SK-MEL-5 (cell line): ENCODE measurements at regions not wholly inside any gene's neighbourhood (a gene's known extent, or its start where the extent isn't known, plus 50 kb on each side); places are given as distances from the start of the nearest gene placed in this dataset.
"Not testable (repeated sequence)": the region's sequence is repeated elsewhere in the genome, so short reads cannot be mapped to it uniquely, and the experiment has no call there.

Experiments used
- DNase-seq: peaks from one replicate; pipeline ENCODE4 v3.0.0-alpha.2; 2016; ENCODE audit warnings: low read depth, low spot score
- in situ Hi-C: cut with HindIII; loops from 2 replicates; pipeline ENCODE4 v1.10.0; 2016; ENCODE audit warnings: low sequenced_read_pairs, high pct_unique_total_duplicates, low pct_unique_long_range_greater_than_20kb

DNA sequence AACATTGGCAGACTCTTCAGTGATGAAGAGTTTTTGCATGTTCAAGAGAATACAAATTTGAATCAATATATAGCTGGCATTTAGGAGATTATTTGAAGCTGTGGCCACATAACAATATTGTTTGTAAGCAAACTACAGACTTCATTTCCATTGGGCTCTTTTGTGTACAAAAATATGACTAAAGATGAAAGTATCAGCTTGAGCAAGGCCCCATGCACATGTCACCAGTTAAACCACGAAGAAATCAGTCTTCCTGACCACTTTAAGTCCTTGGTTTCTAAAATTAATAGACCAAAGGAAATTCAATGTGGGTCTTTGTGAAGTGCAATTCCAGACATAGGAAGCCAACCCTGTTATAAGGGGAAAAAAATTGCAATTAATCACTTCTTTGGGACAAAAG lies 1664.6 kb upstream of the ADGRL3 start:
- in situ Hi-C loops, result no loop called here
- DNase-seq, result no peak

DNA sequence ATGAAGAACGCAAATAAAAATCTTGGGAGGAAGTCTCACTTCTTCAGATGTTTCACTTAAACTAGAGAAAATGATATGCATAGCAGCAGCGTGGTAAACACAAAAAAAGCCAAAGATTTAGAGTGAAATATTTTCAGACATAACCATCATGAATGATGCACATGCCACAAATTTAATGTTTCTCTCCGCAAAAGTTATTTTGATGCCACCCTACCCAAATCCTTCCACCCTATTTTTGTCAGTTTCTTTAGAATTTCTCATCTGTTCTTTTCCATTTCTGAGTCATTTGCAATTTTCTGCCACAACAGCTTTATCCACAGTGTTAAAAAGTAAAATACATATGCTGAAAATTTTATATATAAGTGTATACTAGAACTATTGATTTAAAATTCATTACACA lies 1663.7 kb upstream of the ADGRL3 start:
- no peak for DNase-seq
- in situ Hi-C loops, result no loop called here

DNA sequence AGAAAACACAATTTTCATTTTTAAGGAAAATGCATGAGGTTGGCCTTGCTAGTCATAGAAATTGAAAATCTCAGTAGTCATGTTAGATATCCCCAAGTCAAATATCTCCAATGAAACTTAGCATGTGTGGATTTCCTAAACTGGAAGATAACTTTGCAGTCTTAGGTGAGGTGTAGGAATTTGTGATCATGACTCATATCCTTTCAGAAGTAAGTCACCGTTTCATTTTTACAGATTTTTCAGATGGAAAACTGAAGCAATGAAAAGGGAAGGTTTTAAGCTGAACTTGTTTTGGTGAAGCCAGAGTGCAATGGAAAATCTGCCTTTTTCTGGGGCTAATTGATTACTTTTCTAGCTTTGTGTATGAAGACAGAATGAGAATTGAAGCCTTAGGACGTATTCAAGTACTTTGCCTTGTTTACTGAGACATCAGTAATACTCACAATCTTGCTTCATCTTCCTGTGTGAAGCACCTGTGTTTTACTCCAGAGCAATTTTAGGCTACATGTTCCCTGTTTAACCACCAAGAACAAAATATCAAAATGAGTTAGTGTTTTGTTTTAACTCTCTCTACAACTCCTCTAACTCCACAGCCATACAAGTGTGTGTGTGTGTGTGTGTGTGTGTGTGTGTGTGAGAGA lies 1662.8 kb upstream of the ADGRL3 start:
- in situ Hi-C loops, result no loop called here
- no peak for DNase-seq

DNA sequence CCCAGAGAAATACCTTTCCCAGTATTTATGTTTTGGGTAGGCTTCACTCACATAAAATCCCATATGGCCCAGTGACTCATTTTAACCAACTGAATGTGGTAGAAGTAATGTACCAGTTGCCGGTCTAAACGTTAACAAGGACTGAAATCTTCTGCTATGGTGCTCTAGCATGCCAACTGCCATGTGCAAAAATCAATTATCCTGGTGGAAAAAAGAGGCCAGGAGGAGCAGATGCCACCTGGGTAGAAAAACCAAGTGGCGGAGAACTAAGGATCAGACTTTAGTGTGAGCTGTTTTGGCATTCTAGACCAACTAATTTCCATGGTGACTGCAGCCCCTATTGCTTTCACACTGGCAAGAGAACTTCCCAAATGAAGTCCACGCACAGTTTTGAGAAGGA lies 1660.7 kb upstream of the ADGRL3 start:
- DNase-seq, result no peak
- in situ Hi-C loops, result no loop called here

DNA sequence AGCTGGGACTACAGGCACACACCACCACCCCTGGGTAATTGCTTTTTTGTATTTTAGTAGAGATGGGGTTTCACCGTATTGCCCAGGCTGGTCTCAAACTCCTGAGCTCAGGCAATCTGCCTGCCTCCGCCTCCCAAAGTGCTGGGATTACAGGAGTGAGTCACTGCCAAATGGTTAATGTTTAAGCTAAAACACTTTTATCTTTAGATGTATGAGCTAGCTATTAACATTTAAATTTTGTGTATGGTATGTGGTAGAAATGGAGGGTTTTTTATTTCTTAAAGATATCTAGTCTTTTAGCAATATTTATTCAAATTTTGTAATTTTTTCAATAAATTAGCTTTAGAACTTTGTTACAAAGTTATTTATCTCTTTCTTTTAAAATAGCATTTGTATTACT lies 1659.8 kb upstream of the ADGRL3 start:
- DNase-seq, result no peak
- in situ Hi-C loops, result no loop called here

DNA sequence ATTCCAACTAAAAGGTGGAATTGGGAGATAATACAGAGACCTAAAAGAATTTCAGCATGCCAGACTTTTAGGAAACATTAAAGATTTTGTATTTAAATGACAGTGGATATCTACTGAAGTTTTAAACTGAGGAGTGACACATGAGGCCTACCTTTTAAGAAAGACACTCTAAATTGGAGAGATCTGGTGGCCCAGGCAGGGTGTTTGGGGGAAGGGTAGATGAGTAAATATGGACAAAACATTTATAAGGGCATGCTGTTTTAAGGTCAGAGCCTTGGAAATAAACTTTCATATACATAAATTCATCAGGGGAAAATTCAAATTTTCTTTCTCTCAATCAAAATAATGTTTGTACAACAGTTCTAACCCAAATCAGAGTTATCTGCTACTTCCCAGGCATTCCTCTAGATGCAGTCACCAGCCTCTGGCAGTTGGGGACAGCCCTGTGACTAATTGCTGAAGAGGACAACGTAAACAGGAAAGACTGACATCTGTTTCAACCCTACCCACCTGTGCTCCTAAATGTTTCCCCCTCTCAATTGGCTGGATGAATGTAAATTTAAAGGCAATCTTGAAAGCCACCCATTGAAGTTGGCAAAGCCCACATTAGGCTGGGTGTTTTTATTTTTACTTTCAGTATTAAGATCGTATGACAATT lies 1646.9 kb upstream of the ADGRL3 start:
- peak; percentile 22 for DNase-seq
- in situ Hi-C loops, result no loop called here

DNA sequence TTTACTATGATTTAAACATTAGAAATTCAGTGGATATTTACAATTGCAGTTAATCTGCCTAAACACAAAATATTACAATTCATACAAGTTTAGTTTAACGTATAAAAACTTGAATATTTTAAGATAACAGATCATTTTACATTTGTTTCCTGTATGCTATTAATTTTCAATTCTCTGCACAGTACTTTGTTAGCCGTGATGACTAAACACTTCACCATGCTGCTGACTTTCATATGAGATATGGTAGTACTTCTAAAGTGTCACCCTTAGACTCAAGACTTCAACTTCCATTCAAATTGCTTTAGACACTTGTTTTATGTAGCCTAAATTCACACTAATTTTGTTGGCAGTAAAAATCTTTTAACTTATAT lies 1646.4 kb upstream of the ADGRL3 start:
- in situ Hi-C loops, result no loop called here

DNA sequence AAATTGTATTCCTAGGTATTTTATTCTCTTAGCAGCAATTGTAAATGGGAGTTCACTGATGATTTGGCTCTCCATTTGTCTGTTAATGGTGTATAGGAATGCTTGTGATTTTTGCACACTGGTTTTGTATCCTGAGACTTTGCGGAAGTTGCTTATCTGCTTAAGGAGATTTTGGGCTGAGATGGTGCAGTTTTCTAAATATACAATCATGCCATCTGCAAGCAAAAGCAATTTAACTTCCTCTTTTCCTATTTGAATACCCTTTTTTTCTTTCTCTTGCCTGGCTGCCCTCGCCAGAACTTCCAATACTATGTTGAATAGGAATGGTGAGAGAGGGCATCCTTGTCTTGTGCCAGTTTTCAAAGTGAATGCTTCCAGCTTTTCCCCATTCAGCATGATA lies 1643.9 kb upstream of the ADGRL3 start:
- in situ Hi-C loops, DNase-seq: not testable (repeated sequence)

More for the DNA sequence above, 1646.4 kb upstream of the ADGRL3 start:
- DNase-seq, result peak; percentile 29

DNA sequence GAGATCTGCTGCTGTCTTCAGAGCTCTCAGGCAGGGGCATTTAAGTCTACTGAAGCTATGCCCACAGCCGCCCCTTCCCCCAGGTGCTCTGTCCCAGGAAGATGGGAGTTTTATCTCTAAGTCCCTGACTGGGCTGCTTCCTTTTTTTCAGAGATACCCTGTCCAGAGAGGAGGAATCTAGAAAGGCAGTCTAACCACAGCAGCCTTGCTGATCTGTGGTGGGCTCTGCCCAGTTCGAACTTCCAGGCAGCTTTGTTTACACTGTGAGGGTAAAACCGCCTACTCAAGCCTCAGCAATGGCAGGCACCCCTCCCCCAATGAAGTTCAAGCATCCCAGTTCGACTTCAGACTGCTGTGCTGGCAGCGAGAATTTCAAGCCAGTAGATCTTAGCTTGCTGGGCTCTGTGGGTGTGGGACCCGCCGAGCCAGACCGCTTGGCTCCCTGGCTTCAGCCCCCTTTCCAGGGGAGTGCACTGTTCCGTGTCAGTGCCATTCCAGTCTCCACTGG lies 1639.9 kb upstream of the ADGRL3 start:
- in situ Hi-C loops, DNase-seq: not testable (repeated sequence)

DNA sequence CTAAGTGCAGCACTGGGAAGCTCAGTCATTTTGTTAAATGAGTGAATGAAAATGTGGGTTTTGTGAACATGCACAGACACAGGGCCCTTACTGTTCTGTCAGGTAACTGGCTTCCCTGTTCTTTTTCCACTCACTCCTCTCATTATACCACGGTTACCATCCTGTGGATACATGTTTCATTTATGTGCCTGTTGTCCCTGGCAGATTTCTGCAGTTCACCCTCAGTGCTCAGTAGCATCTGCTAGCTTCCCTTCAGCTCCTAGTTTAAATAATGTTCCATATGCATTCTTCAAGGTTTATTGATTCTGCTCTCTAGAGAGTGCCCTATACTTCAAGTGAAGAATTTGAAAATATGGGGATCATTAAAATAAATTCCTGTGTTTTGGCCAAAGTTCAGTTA lies 1634.3 kb upstream of the ADGRL3 start:
- in situ Hi-C loops, result no loop called here
- no peak for DNase-seq

DNA sequence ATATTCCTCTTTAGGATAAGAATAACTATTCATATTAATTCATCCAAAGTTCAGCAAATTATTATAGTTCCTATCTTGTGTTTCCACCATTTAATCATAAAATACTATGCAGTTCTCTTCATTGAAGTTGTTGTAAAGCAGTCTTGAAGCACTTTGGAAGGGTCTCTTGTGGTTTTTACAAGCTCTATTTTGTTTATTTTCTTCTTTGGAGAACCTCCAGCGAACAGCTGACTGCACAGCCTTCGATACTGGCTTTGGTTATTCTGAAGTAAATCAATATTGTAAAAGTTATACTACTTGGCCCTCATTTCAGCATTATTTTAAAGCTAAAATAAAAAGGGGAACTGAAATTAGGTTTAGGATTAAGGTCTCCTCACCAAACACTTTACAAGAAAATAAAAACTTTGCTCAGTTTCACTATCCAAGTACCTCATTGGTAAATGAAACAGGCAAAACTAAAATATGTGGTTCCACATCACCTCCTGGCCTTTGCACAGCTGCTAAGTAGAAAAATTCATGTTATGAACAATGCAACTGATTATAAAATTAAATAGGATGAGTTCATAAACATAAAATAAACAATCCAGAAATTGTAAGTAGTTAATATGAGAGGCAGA lies 1629.2 kb upstream of the ADGRL3 start:
- no peak for DNase-seq
- in situ Hi-C loops, result no loop called here

DNA sequence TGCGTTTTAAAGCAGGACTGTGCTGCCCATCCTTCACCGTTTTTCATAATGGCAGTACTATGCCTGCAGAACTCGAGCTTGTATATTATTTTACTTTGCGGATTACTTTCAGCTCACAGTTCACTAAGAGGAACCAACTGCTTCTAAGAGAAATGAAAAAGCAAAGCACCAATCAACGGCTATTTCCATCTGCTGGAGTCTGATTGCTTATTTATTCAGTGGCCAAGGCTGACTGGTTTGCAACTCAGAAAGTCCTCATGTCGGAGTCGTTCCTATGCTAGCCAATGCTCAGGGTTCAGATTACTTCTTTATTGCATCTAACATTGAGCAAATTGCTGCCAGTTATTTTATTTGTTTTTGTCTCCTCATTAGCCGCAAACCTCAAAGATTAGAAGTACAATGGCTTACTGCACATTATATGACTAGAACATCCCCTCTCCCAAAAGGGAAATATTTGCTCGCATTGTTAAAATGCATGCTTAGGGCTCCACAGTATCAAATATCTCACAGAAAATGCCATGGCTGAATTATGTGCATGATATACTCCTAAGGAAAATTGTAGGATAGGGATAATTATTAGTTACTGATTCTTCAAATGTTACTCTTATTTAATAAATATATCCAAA lies 1628.2 kb upstream of the ADGRL3 start:
- in situ Hi-C loops, result no loop called here
- no peak for DNase-seq

DNA sequence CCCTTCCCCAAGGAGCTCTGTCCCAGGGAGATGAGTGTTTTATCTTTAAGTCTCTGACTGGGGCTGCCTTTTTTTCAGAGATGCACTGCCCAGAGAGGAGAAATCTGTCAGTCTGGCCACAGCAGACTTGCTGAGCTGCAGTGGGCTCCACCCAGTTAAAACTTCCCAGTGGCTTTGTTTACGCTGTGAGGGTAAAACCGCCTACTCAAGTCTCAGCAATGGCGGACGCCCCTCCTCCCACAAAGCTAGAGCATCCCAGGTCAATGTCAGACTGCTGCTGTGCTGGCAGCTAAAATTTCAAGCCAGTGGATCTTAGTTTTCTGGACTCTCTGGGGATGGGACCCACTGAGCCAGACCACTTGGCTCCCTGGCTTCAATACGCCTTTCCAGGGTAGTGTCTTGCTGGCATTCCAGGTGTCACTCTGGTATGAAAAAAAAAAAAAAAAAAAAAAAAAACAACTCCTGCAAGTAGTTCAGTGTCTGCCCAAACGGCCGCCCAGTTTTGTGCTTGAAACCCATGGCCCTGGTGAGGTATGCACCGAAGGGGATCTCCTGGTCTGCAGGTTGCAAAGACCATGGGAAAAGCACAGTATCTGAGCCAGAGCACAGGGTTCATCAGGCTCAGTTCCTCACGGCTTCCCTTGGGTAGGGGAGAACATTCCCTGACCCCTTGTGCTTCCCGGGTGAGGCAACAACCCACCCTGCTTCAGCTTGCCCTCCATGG lies 1616.1 kb upstream of the ADGRL3 start:
- in situ Hi-C loops, result no loop called here
- DNase-seq, result no peak

DNA sequence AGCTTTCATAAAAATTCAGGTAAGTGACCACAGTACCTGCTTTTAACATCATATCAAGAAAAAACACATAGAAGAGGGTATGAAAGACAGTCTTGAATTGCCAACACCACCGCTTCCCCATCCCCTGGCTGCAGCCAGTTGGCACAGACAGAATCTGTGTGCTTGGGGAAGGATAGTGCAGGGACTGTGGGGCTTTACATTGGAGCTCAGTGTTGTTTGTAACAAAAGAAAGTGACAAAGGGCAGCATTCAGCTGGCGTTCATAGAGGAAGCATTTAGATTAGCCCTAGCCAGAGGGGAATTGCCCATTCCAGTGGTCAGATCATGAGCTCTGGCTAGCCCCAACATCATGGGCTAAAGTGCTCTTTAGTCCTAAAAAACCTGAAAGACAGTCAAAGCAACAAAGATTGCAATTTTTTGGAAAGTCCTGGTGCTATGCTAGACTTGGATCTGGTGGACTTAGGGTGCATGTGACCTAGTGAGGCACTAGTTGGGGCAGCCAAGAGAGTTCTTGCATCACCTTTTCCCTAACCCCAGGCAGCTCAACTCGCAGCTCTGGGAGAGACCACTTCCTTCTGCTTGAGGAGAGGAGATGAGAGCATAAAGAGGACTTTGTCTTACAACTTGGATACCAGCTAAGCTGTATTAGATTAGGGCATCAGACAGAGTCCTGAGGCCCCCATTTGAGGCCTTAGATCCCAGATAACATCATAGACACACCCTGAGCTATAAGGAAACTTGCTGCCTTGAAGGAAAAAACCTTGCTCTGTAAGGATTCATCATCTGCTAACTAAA lies 1602.4 kb upstream of the ADGRL3 start:
- in situ Hi-C loops, result no loop called here
- peak; percentile 98 for DNase-seq

DNA sequence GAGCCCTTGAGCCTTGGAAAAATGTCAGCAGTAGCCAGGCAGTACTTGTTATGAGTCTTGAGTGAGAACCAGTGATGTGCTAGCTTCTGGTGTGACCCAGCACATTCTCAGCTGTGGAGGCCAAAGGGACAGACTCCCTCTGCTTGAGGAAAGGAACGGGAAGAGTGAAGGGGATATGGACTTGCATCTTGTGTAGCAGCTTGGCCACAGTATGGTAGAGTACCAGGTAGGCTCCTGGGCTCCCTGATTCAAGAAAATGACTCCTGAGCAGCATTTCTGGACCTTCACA lies 1601.9 kb upstream of the ADGRL3 start:
- DNase-seq, result no peak
- in situ Hi-C loops, result no loop called here

DNA sequence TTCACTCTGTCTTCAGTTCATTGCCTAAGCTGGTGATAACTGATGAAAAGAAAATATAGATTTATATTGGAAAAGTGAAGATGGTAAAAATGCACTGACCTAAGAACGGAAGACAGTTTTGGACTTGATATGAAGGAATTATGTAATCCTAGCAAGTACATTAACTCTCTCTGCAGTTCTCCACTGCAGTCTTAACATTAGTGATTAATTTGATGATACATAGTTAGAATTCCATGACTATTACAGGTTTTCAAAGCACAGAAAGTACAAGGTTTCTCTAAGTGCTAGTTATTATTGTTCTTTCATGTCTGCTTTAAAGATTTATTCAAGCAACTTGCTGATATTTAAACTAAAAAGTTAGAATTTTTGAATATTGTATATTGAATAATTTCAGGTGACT lies 1591.7 kb upstream of the ADGRL3 start:
- in situ Hi-C loops, result no loop called here
- no peak for DNase-seq

DNA sequence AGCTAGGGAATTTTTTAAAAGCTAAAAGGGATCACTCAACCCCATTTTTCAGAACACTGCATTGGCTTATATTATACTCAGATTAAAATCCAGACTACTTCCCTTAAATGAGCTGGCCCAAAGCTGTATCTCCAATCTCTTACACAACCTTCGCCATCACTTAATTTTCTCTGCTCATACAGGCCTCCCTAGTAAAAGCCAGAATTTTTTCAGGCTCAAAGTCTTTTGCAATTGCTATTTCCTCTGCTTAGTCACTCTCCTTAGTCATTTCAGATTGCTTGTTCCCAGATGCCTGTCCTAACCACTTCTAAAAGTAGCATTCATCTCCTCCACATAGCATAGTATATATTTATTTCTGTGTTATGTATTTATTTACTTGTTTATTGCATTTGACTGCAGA lies 1587.9 kb upstream of the ADGRL3 start:
- in situ Hi-C loops, result no loop called here

DNA sequence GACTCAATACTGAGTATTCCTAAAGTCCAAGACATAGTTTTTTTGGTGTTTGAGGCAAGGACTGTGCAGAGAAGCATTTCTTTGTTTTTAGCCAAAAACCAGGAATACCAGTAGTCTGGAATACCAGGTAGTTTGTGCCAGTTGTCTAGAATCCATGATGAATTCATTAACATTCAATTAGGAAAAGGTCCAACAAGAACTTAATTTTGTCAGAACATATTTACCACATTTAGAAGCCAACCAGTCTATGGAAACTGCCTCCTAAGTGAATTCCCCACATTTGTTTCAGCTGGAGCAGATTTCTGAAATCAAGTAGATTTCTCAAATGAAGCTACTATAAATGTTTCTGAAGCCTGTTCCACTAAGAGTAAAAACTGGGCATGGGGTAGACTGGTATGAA lies 1584.8 kb upstream of the ADGRL3 start:
- no peak for DNase-seq
- in situ Hi-C loops, result no loop called here

More for the DNA sequence above, 1587.9 kb upstream of the ADGRL3 start:
- peak; percentile 8 for DNase-seq
